Renal cortex interstitium (tissue), 11 donors: ENCODE measurements at regions not wholly inside any gene's neighbourhood (a gene's known extent, or its start where the extent isn't known, plus 50 kb on each side); places are given as distances from the start of the nearest gene placed in this dataset.
A peak's percentile ranks its signal among the peaks of the same experiment; 100 is the strongest.

Experiments
- DNase-seq, 11 donors: peaks; one replicate each; pipeline ENCODE4 v3.0.0-alpha.2; 2013; ENCODE audit warnings: low read depth in 9 of 11, low spot score in 4 of 11; ENCODE audit errors: extremely low read depth in 1 of 11

GRCh38 chr22:47474464-47474863 lies 712.0 kb downstream of the TBC1D22A start:
- DNase-seq = peak in 4 of 11 donors; percentile 4 to 20 (median 6)

GRCh38 chr22:47472636-47473035 lies 710.2 kb downstream of the TBC1D22A start:
- DNase-seq = no peak

GRCh38 chr22:47471406-47471805 lies 709.0 kb downstream of the TBC1D22A start:
- no peak for DNase-seq

GRCh38 chr22:47465809-47466208 lies 703.4 kb downstream of the TBC1D22A start:
- no peak for DNase-seq

- no peak for DNase-seq
These were observed 702.8 kb downstream of the TBC1D22A start for GRCh38 chr22:47465222-47465621.

- no peak for DNase-seq
These were observed 700.8 kb downstream of the TBC1D22A start for GRCh38 chr22:47463220-47463619.

GRCh38 chr22:47460861-47461260 lies 698.4 kb downstream of the TBC1D22A start:
- no peak for DNase-seq

GRCh38 chr22:47460176-47460575 lies 697.7 kb downstream of the TBC1D22A start:
- no peak for DNase-seq

GRCh38 chr22:47458348-47458747 lies 695.9 kb downstream of the TBC1D22A start:
- no peak for DNase-seq

- DNase-seq = no peak
These were observed 695.3 kb downstream of the TBC1D22A start for GRCh38 chr22:47457509-47458300.

- no peak for DNase-seq
These were observed 694.6 kb downstream of the TBC1D22A start for GRCh38 chr22:47457021-47457420.

- no peak for DNase-seq
These were observed 693.6 kb downstream of the TBC1D22A start for GRCh38 chr22:47456031-47456430.

GRCh38 chr22:47453049-47453448 lies 690.6 kb downstream of the TBC1D22A start:
- no peak for DNase-seq

GRCh38 chr22:47452184-47452583 lies 689.7 kb downstream of the TBC1D22A start:
- no peak for DNase-seq

GRCh38 chr22:47450876-47451475 lies 688.5 kb downstream of the TBC1D22A start:
- DNase-seq = no peak

GRCh38 chr22:47449508-47450270 lies 687.2 kb downstream of the TBC1D22A start:
- no peak for DNase-seq

GRCh38 chr22:47448231-47449223 lies 686.1 kb downstream of the TBC1D22A start:
- DNase-seq = no peak

GRCh38 chr22:47446821-47447810 lies 684.7 kb downstream of the TBC1D22A start:
- DNase-seq = no peak
